Esophagus muscularis mucosa (tissue), 4 donors: ENCODE measurements at regions not wholly inside any gene's neighbourhood (a gene's known extent, or its start where the extent isn't known, plus 50 kb on each side); places are given as distances from the start of the nearest gene placed in this dataset.
A peak's percentile ranks its signal among the peaks of the same experiment; 100 is the strongest.

Source experiments
- DNase-seq: peaks from one replicate; pipeline ENCODE4 v3.0.0-alpha.2; 2017; ENCODE audit errors: extremely low spot score
- H3K27ac ChIP-seq, 4 donors: fragments of 200-600 bp; sonication (generic); replicated peaks in 1 of 4; 1 replicate in 3 of 4; 2 replicates in 1 of 4; pipeline ENCODE4 v1.5.1; 2016 to 2019; ENCODE audit warnings: mild to moderate bottlenecking in 1 of 4
- H3K27me3 ChIP-seq, 4 donors: fragments of 200-600 bp; sonication (generic); one replicate each; pipeline versions ENCODE4 v1.5.1 to v1.6.0; 2016 to 2019
- H3K36me3 ChIP-seq, 4 donors: fragments of 200-600 bp; sonication (generic); one replicate each; pipeline ENCODE4 v1.5.1; 2016 to 2019
- H3K4me1 ChIP-seq, 4 donors: fragments of 200-600 bp; sonication (generic); one replicate each; pipeline ENCODE4 v1.5.1; 2016 to 2019
- H3K4me3 ChIP-seq, 4 donors: fragments of 200-600 bp; sonication (generic); 1 replicate in 2 of 4; 2 replicates in 2 of 4; pipeline ENCODE4 v1.5.1; 2016 to 2019; ENCODE audit warnings: mild to moderate bottlenecking in 4 of 4, moderate library complexity in 1 of 4
- H3K9me3 ChIP-seq, 4 donors: fragments of 200-600 bp; sonication (generic); 1 replicate in 3 of 4; 2 replicates in 1 of 4; pipeline ENCODE4 v1.5.1; 2016 to 2019
- CTCF ChIP-seq, 3 experiments: fragments of 200-600 bp in 2 of 3; fragments of 450-650 bp in 1 of 3; sonication (generic) in 2 of 3; IDR thresholded peaks; one replicate each; pipeline ENCODE4 v1.5.1; 2017 to 2019; ENCODE audit warnings: antibody characterized with exemption in 3 of 3, mild to moderate bottlenecking in 2 of 3, moderate library complexity in 1 of 3
- EP300 ChIP-seq: sonication (generic); formaldehyde crosslinking; IDR thresholded peaks from one replicate; pipeline ENCODE4 v1.6.1; 2017; ENCODE audit warnings: antibody characterized with exemption
- POLR2A ChIP-seq: fragments of 450-650 bp; IDR thresholded peaks from one replicate; pipeline ENCODE4 v1.6.1; 2017; ENCODE audit warnings: antibody characterized with exemption, moderate library complexity, mild to moderate bottlenecking, low read depth
- POLR2AphosphoS5 ChIP-seq, 2 donors: sonication (generic); formaldehyde crosslinking; IDR thresholded peaks; one replicate each; pipeline ENCODE4 v1.6.1; 2017; ENCODE audit warnings: antibody characterized with exemption in 2 of 2
- WGBS: methylation state at CpG from one replicate; pipeline ENCODE4 v1.1.5; 2018; 5-methylcytosine and 5-hydroxymethylcytosine counted together
- intact Hi-C: fragments of 100-400 bp; cut with DNase I; formaldehyde crosslinking; loops from one replicate; pipeline ENCODE4 v1.15.1; 2023

GRCh38 chr6:33960345-33961313, 156.8 kb upstream of the MLN start:
- intact Hi-C loops: no loop called here
- no peak overlapping the region for H3K4me3 ChIP-seq
- 86% methylated on average over 15 of the region's 22 CpGs for WGBS
- no peaks in the 10 kb centered on the region for H3K4me1 ChIP-seq
- peaks cover 0 to 21% (median 5%) of the 10 kb centered on the region in 4 donors for H3K9me3 ChIP-seq
- no peak overlapping the region for H3K27ac ChIP-seq
- no peak for DNase-seq
- TF ChIP-seq CTCF (IDR thresholded peaks at IDR 0.05) (no peak), POLR2AphosphoS5 (IDR thresholded peaks at IDR 0.05) (no peak), EP300 (no peak), POLR2A (no peak)
- no peaks in the 10 kb centered on the region for H3K36me3 ChIP-seq
- peaks cover 0 to 57% (median 0%) of the 10 kb centered on the region in 4 donors for H3K27me3 ChIP-seq

- TF ChIP-seq POLR2AphosphoS5 (IDR thresholded peaks at IDR 0.05) (no peak), EP300 (no peak), CTCF (IDR thresholded peaks at IDR 0.05) (no peak), POLR2A (no peak)
- H3K4me3 ChIP-seq: no peak overlapping the region
- H3K4me1 ChIP-seq: no peaks in the 10 kb centered on the region
- WGBS: 84% methylated on average over 5 of the region's 8 CpGs
- DNase-seq: no peak
- no peaks in the 10 kb centered on the region for H3K36me3 ChIP-seq
- H3K27ac ChIP-seq: no peak overlapping the region
- H3K27me3 ChIP-seq: peaks cover 0 to 50% (median 0%) of the 10 kb centered on the region in 4 donors
- H3K9me3 ChIP-seq: peaks cover 0 to 19% (median 5%) of the 10 kb centered on the region in 4 donors
- intact Hi-C loops: no loop called here
Observed at GRCh38 chr6:33959661-33960344, 156.0 kb upstream of the MLN start.

DNA sequence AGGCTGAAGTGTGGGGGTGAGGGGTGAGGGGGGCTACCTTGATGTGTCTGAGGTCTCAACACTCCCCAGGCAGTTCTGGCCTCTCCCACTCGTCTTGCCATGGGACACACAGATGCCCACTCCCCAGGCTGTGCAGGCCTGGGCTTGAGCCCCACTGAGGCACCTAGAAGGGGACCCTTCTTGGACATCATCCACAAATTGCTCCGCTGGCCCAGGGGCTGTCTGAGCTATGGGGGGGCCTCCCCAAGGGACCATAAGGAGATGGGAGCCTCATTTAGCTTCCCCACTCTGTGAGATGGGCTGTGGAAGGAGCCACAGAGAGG, 155.5 kb upstream of the MLN start:
- Histone ChIP-seq H3K9me3 (peaks cover 0 to 13% (median 2%) of the 10 kb centered on the region in 4 donors), H3K4me1 (no peaks in the 10 kb centered on the region), H3K27me3 (peaks cover 0 to 50% (median 0%) of the 10 kb centered on the region in 4 donors), H3K27ac (no peak overlapping the region), H3K36me3 (no peaks in the 10 kb centered on the region), H3K4me3 (no peak overlapping the region)
- no peak for DNase-seq
- TF ChIP-seq POLR2AphosphoS5 (IDR thresholded peaks at IDR 0.05) (no peak), CTCF (IDR thresholded peaks at IDR 0.05) (no peak), POLR2A (no peak), EP300 (no peak)
- 42% methylated on average over 2 of the region's 2 CpGs for WGBS
- intact Hi-C loops: no loop called here

GRCh38 chr6:33958526-33959328, 154.9 kb upstream of the MLN start:
- TF ChIP-seq CTCF (IDR thresholded peaks at IDR 0.05) (peak in 1 of 3 experiments; percentile 6), POLR2AphosphoS5 (IDR thresholded peaks at IDR 0.05) (no peak)
- no peak for DNase-seq

More at GRCh38 chr6:33958526-33959328, 154.9 kb upstream of the MLN start:
- H3K4me3 ChIP-seq: no peak overlapping the region
- WGBS: 54% methylated on average over 12 of the region's 14 CpGs
- intact Hi-C loops: no loop called here
- H3K9me3 ChIP-seq: peaks cover 0 to 8% (median 0%) of the 10 kb centered on the region in 4 donors
- H3K4me1 ChIP-seq: no peaks in the 10 kb centered on the region
- H3K27ac ChIP-seq: no peak overlapping the region
- no peaks in the 10 kb centered on the region for H3K36me3 ChIP-seq
- H3K27me3 ChIP-seq: peaks cover 0 to 47% (median 0%) of the 10 kb centered on the region in 4 donors
